NT2/D1 (cell line): ENCODE measurements at regions not wholly inside any gene's neighbourhood (a gene's known extent, or its start where the extent isn't known, plus 50 kb on each side); places are given as distances from the start of the nearest gene placed in this dataset.

Experiments used
- SUZ12 ChIP-seq: IDR thresholded peaks from 2 replicates; pipeline ENCODE4 v1.6.1; 2011; ENCODE audit not compliant: insufficient read length, insufficient read depth; ENCODE audit errors: extremely low read depth
- YY1 ChIP-seq: IDR thresholded peaks from 2 replicates; pipeline ENCODE4 v1.6.1; 2011; ENCODE audit not compliant: insufficient read length, insufficient read depth
- ZNF274 ChIP-seq: IDR thresholded peaks from 2 replicates; pipeline ENCODE4 v1.6.1; 2011; ENCODE audit warnings: mild to moderate bottlenecking, low read depth, low read length

DNA sequence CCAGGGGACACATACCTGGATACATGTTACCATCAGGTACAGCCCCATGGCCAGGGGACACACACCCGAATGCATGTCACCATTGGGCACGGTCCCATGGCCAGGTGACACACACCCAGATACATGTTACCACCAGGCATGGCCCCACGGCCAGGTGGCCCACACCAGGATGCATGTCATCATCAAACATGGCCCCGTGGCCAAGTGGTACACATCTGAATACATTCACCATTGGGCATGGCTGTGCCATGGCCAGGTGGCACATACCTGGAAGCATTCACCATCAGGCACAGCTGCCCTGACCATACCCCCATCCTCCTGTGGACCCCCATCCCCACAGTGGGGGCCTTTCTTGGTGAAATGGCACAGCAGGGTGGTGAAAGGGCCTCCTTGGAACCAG lies 97.6 kb downstream of the RBFOX3 start:
- TF ChIP-seq ZNF274 (no peak), YY1 (no peak), SUZ12 (no peak)
